Liver (tissue), 8 donors: ENCODE measurements at regions not wholly inside any gene's neighbourhood (a gene's known extent, or its start where the extent isn't known, plus 50 kb on each side); places are given as distances from the start of the nearest gene placed in this dataset.

ENCODE experiments used
- DNase-seq: peaks from one replicate; pipeline ENCODE4 v3.0.0-alpha.2; 2017; ENCODE audit warnings: low spot score
- H3K27ac ChIP-seq, 2 donors: one replicate each; pipeline ENCODE4 v1.7.0; 2013; ENCODE audit warnings: inconsistent platforms in 2 of 2, low read length in 2 of 2, control low read depth in 1 of 2, low read depth in 1 of 2, mild to moderate bottlenecking in 1 of 2
- H3K27me3 ChIP-seq, 4 donors: one replicate each; pipeline versions ENCODE4 v1.6.1 to v1.7.0; 2013; ENCODE audit warnings: low read length in 3 of 4, inconsistent platforms in 1 of 4, mild to moderate bottlenecking in 1 of 4, moderate library complexity in 1 of 4; ENCODE audit not compliant: control insufficient read depth in 4 of 4, insufficient read depth in 4 of 4
- H3K36me3 ChIP-seq, 4 donors: one replicate each; pipeline versions ENCODE4 v1.6.1 to v1.7.0; 2013; ENCODE audit warnings: low read length in 3 of 4, mild to moderate bottlenecking in 3 of 4, low read depth in 1 of 4, moderate library complexity in 1 of 4; ENCODE audit not compliant: control insufficient read depth in 4 of 4, insufficient read depth in 3 of 4
- H3K4me1 ChIP-seq, 4 donors: one replicate each; pipeline versions ENCODE4 v1.6.1 to v1.7.0; 2013; ENCODE audit warnings: low read length in 3 of 4, mild to moderate bottlenecking in 3 of 4, moderate library complexity in 1 of 4; ENCODE audit not compliant: control insufficient read depth in 4 of 4, insufficient read depth in 4 of 4
- H3K4me3 ChIP-seq, 3 donors: one replicate each; pipeline versions ENCODE4 v1.6.1 to v1.7.0; 2013; ENCODE audit warnings: low read length in 3 of 3, control low read depth in 1 of 3, low read depth in 1 of 3, mild to moderate bottlenecking in 1 of 3
- H3K9ac ChIP-seq, 2 donors: one replicate each; pipeline ENCODE4 v1.7.0; 2013; ENCODE audit warnings: low read length in 2 of 2, mild to moderate bottlenecking in 2 of 2, moderate library complexity in 2 of 2, control low read depth in 1 of 2, low read depth in 1 of 2
- H3K9me3 ChIP-seq, 4 donors: one replicate each; pipeline versions ENCODE4 v1.6.1 to v1.7.0; 2013; ENCODE audit warnings: low read length in 3 of 4; ENCODE audit not compliant: control insufficient read depth in 4 of 4
- CTCF ChIP-seq: fragments of 150-350 bp; IDR thresholded peaks from 2 replicates; pipeline ENCODE4 v1.5.1; 2017; ENCODE audit warnings: improper control_type of control experiment, low read depth, low read length; ENCODE audit not compliant: missing input control
- EGR1 ChIP-seq, 2 donors: IDR thresholded peaks; 2 replicates each; pipeline ENCODE4 v1.6.1; 2016 to 2018; ENCODE audit warnings: antibody characterized with exemption in 2 of 2, low read depth in 2 of 2
- FOXA1 ChIP-seq: IDR thresholded peaks from 2 replicates; pipeline ENCODE4 v1.6.1; 2016; ENCODE audit warnings: antibody characterized with exemption
- FOXA2 ChIP-seq: IDR thresholded peaks from 2 replicates; pipeline ENCODE4 v1.6.1; 2016; ENCODE audit warnings: antibody characterized with exemption
- GABPA ChIP-seq, 2 donors: IDR thresholded peaks in 1 of 2; conservative IDR thresholded peaks in 1 of 2; 2 replicates each; pipeline ENCODE4 v1.6.1; 2016; ENCODE audit warnings: antibody characterized with exemption in 2 of 2, mild to moderate bottlenecking in 1 of 2, moderate library complexity in 1 of 2
- HNF4A ChIP-seq, 2 donors: conservative IDR thresholded peaks; 2 replicates each; pipeline ENCODE4 v1.6.1; 2016; ENCODE audit warnings: antibody characterized with exemption in 2 of 2, mild to moderate bottlenecking in 2 of 2
- HNF4G ChIP-seq: IDR thresholded peaks from 2 replicates; pipeline ENCODE4 v1.6.1; 2016; ENCODE audit warnings: antibody characterized with exemption
- JUND ChIP-seq, 2 donors: IDR thresholded peaks; 2 replicates each; pipeline ENCODE4 v1.6.1; 2016; ENCODE audit warnings: antibody characterized with exemption in 2 of 2
- NR2F2 ChIP-seq: IDR thresholded peaks from 2 replicates; pipeline ENCODE4 v1.6.1; 2016; ENCODE audit warnings: antibody characterized with exemption
- RAD21 ChIP-seq, 2 donors: IDR thresholded peaks; 2 replicates each; pipeline ENCODE4 v1.6.1; 2016; ENCODE audit warnings: antibody characterized with exemption in 2 of 2, mild to moderate bottlenecking in 2 of 2
- RXRA ChIP-seq, 2 donors: IDR thresholded peaks; 2 replicates each; pipeline ENCODE4 v1.6.1; 2017 to 2018; ENCODE audit warnings: antibody characterized with exemption in 2 of 2, mild to moderate bottlenecking in 1 of 2
- SP1 ChIP-seq: IDR thresholded peaks from 2 replicates; pipeline ENCODE4 v1.6.1; 2018; ENCODE audit warnings: antibody characterized with exemption, mild to moderate bottlenecking
- TAF1 ChIP-seq: conservative IDR thresholded peaks from 2 replicates; pipeline ENCODE4 v1.6.1; 2016; ENCODE audit warnings: antibody characterized with exemption, mild to moderate bottlenecking
- YY1 ChIP-seq: IDR thresholded peaks from 2 replicates; pipeline ENCODE4 v1.6.1; 2016; ENCODE audit warnings: antibody characterized with exemption, mild to moderate bottlenecking
- WGBS: extraction: QIAGEN DNeasy Blood & Tissue Kit; methylation state at CpG from one replicate; pipeline ENCODE4 v1.1.7; 2013; 5-methylcytosine and 5-hydroxymethylcytosine counted together
- TF ChIP-seq, protein P1 (sequence below): IDR thresholded peaks from 2 replicates; pipeline ENCODE4 v1.6.1; 2016; ENCODE audit warnings: antibody characterized with exemption
- TF ChIP-seq, protein P2 (sequence below): IDR thresholded peaks from 2 replicates; pipeline ENCODE4 v1.6.1; 2016; ENCODE audit warnings: antibody characterized with exemption, mild to moderate bottlenecking
- TF ChIP-seq, protein P3 (sequence below): IDR thresholded peaks from 2 replicates; pipeline ENCODE4 v1.6.1; 2016; ENCODE audit warnings: antibody characterized with exemption
- donor health status: healthy.
- donor health status: healthy.
- donor health status: healthy.
- donor health status: healthy.
- donor health status: healthy.

DNA sequence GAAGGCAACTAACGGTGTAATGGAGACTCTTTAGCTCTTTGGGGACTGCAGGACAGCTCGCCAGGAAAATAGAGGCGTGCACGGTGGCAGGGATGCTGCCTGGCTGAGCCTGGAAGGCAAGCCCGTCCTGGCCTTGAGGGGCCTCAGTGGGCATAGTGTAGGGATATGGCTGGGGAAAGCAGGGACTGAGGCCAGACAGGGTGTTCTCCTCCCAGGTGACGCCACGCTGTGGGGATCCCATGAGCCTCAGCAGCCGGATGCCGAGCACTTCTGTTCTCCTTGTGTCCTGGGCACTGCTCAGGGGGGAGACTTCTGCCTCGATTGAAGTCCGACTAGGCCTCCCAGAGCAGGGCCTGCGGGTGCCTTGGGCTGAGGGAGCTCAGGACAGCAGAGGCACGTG, 89.2 kb downstream of the NPIPB11 start:
- no peak overlapping the region for H3K9ac ChIP-seq
- H3K36me3 ChIP-seq = peaks cover 0 to 29% (median 4%) of the 10 kb centered on the region in 4 donors
- WGBS = 97% methylated on average over 13 of the region's 13 CpGs
- H3K27me3 ChIP-seq = no peaks in the 10 kb centered on the region
- no peak overlapping the region for H3K4me3 ChIP-seq
- no peak for DNase-seq
- H3K9me3 ChIP-seq = no peaks in the 10 kb centered on the region
- H3K4me1 ChIP-seq = no peaks in the 10 kb centered on the region
- TF ChIP-seq JUND (IDR thresholded peaks at IDR 0.05) (no peak), RAD21 (IDR thresholded peaks at IDR 0.05) (no peak), RXRA (IDR thresholded peaks at IDR 0.05) (no peak), CTCF (no peak), TAF1 (no peak), YY1 (no peak), NR2F2 (no peak), EGR1 (IDR thresholded peaks at IDR 0.05; ENCODE audit: low read depth in 2 of 2) (no peak), HNF4A (conservative IDR thresholded peaks at IDR 0.05) (no peak)
- TF ChIP-seq, protein P1, sequence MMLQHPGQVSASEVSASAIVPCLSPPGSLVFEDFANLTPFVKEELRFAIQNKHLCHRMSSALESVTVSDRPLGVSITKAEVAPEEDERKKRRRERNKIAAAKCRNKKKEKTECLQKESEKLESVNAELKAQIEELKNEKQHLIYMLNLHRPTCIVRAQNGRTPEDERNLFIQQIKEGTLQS = no peak
- TF ChIP-seq, protein P2, sequence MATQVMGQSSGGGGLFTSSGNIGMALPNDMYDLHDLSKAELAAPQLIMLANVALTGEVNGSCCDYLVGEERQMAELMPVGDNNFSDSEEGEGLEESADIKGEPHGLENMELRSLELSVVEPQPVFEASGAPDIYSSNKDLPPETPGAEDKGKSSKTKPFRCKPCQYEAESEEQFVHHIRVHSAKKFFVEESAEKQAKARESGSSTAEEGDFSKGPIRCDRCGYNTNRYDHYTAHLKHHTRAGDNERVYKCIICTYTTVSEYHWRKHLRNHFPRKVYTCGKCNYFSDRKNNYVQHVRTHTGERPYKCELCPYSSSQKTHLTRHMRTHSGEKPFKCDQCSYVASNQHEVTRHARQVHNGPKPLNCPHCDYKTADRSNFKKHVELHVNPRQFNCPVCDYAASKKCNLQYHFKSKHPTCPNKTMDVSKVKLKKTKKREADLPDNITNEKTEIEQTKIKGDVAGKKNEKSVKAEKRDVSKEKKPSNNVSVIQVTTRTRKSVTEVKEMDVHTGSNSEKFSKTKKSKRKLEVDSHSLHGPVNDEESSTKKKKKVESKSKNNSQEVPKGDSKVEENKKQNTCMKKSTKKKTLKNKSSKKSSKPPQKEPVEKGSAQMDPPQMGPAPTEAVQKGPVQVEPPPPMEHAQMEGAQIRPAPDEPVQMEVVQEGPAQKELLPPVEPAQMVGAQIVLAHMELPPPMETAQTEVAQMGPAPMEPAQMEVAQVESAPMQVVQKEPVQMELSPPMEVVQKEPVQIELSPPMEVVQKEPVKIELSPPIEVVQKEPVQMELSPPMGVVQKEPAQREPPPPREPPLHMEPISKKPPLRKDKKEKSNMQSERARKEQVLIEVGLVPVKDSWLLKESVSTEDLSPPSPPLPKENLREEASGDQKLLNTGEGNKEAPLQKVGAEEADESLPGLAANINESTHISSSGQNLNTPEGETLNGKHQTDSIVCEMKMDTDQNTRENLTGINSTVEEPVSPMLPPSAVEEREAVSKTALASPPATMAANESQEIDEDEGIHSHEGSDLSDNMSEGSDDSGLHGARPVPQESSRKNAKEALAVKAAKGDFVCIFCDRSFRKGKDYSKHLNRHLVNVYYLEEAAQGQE = no peak
- H3K27ac ChIP-seq = no peak overlapping the region

DNA sequence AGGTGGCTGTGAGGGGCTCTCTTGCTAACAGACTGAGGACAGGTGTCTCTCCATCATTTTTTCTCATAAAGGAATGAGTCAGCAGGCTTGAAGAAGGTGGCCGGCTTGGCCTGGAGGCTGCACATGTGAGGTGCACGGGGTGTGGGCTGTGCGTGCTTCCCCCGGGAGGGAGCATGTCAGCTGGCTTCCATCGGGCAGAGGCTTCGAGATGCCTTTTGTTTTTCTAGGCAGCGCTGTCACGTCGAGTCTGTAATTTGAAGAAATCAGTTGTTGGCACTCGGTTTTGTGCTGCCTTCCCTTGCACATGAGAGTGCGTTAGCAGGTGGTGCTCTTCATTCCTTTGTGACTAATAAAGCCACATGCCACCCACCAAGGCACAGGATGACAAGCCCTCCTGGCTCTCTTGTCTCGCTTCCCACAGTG, 89.7 kb downstream of the NPIPB11 start:
- Histone ChIP-seq H3K36me3 (peaks cover 0 to 30% (median 4%) of the 10 kb centered on the region in 4 donors), H3K9me3 (no peaks in the 10 kb centered on the region), H3K4me3 (no peak overlapping the region), H3K27me3 (no peaks in the 10 kb centered on the region), H3K9ac (no peak overlapping the region), H3K27ac (no peak overlapping the region), H3K4me1 (peaks cover 0 to under 1% (median 0%) of the 10 kb centered on the region in 4 donors)
- no peak for TF ChIP-seq HNF4A (conservative IDR thresholded peaks at IDR 0.05)
- TF ChIP-seq TAF1 = no peak
- TF ChIP-seq SP1 = no peak
- no peak for TF ChIP-seq NR2F2
- no peak for TF ChIP-seq HNF4G
- TF ChIP-seq GABPA (IDR thresholded peaks at IDR 0.05 in 1 of 2, conservative IDR thresholded peaks at IDR 0.05 in 1 of 2) = no peak
- TF ChIP-seq, protein P1 = no peak
- TF ChIP-seq JUND (IDR thresholded peaks at IDR 0.05) = no peak
- TF ChIP-seq FOXA2 = no peak
- TF ChIP-seq, protein P3, sequence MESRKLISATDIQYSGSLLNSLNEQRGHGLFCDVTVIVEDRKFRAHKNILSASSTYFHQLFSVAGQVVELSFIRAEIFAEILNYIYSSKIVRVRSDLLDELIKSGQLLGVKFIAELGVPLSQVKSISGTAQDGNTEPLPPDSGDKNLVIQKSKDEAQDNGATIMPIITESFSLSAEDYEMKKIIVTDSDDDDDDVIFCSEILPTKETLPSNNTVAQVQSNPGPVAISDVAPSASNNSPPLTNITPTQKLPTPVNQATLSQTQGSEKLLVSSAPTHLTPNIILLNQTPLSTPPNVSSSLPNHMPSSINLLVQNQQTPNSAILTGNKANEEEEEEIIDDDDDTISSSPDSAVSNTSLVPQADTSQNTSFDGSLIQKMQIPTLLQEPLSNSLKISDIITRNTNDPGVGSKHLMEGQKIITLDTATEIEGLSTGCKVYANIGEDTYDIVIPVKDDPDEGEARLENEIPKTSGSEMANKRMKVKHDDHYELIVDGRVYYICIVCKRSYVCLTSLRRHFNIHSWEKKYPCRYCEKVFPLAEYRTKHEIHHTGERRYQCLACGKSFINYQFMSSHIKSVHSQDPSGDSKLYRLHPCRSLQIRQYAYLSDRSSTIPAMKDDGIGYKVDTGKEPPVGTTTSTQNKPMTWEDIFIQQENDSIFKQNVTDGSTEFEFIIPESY = no peak
- TF ChIP-seq, protein P2 = no peak
- TF ChIP-seq RAD21 (IDR thresholded peaks at IDR 0.05) = no peak
- no peak for TF ChIP-seq YY1
- no peak for TF ChIP-seq FOXA1
- no peak for TF ChIP-seq RXRA (IDR thresholded peaks at IDR 0.05)
- no peak for TF ChIP-seq CTCF
- WGBS = 94% methylated on average over 12 of the region's 12 CpGs
- DNase-seq = no peak
